DMS53 treated with DMSO at 0.1 percent for 48 hours (cell line): ENCODE measurements at regions not wholly inside any gene's neighbourhood (a gene's known extent, or its start where the extent isn't known, plus 50 kb on each side); places are given as distances from the start of the nearest gene placed in this dataset.
"Not testable (repeated sequence)": the region's sequence is repeated elsewhere in the genome, so short reads cannot be mapped to it uniquely, and the experiment has no call there.

ENCODE experiments used
- DNase-seq: peaks from one replicate; lab custom pipeline; 2025; ENCODE audit not compliant: unreplicated experiment; lab: John Stamatoyannopoulos, UW

DNA sequence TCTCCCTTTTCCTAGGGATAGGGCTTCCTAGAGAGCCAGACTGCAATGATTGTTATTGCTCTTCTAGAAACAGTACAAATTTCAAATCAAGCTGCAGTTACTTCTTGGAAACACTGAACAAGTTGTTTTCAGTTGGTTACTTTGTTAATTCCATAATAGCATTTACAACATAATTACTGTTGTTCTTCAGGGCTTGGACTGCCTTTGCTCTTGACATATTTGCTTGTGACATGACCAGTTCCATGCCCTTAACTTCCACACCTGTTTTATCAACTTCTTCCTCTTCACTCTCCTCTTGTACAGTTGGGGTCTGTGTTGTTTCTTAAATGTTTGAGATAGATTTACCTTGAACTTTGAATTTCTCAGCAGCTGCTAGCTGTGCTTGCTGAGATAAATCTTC is 104.4 kb downstream of the SEC23IP start:
- DNase-seq: no peak

DNA sequence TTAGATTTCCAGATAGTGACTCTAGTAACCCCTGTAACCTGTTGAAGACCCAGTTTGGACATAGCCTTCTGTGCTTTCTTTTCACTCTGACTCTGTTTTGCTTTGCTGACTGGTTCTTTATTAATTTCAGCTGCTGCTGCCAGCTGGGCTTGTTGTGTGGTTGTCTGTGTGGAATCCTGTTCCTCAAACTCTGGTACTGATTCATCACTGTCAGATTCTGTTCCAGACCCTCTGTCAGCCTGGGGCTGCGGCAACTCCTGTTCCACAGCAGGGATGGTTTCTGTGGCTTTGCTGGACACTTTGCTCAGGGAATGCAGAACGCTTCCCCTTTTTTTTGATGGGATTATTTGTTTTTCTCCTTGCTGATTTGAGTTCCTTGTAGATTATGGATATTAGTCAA is 104.9 kb downstream of the SEC23IP start:
- DNase-seq: no peak

DNA sequence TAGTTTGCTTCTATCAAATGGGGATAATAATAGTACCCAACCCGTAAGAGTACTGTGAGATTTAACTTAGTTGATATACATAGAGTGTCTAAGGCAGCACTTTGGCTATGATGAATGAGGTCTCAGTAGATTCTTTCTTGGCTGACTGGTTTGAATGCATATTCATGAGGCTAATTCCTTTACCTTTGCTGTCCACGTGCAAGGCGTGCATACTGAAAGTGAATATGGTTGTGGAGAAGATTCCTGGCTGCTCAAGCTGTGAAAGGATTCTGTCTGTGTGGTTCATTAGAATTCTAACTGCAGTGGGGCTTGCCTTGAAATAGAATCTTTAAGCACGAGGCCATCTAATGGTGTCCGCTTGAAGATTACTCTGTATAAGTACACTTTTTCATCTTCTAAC is 110.3 kb downstream of the SEC23IP start:
- DNase-seq: no peak

DNA sequence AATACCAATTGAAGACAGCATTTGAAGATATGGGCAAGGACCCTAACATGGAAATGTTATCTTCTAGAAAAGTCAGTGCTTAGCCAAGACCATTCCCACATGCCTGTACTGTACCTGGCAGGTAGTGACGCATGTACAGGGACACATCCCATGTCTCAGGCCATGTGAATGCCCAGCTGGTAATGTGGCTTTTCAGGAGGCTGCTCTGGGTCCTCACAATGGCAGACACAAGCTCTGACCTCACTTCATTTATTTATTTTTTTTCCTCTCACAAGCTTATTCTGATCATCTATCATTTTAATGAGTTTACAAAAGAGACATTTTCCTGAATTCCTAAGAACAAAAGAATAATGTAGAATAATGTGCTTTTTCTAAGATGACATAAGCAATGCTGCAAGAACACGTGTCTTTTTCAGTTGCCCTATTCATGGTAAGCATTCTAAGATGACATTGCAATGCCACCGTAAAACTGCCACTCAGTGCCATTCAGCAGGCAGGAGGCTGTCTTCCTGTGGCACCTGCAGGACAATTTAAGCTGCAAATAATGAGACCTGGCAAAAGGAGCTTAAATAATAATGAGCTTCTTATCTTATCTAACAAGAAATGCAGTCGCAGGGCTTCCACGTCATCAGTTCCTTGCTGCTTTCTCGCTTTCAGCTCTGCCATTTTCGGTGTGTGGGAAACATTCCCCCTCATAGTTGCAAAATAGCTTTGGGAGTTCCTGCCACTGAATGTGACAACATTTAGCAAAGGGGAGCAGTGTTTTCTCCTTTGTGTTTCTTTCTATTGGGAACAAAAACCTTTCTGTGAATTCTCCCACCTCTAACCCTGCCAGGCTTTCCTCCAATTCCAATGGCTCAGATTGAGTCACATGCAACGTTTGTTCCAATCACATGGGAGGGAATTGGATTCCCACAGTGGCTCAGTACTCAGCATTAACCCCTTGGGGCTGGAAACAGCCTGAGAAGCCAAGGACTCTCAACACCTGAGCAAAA is 113.0 kb downstream of the SEC23IP start:
- no peak for DNase-seq

DNA sequence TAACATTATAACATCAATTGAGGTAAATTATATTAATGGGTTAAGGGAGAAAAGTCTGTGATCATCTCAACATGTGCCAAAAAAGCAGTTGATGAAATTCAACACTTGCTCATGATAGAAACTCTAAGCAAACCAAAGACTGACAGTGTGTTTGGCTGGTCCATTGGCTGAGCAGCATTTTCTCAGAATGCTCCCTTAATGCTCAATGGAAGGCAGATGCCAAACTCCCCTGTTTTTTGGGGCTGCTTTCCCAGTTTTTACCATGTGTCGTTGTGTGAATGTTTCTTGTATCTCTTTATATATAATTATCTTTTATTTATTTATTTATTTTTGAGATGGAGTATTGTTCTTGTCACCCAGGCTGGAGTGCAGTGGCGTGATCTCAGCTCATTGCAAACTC is 114.7 kb downstream of the SEC23IP start:
- no peak for DNase-seq

DNA sequence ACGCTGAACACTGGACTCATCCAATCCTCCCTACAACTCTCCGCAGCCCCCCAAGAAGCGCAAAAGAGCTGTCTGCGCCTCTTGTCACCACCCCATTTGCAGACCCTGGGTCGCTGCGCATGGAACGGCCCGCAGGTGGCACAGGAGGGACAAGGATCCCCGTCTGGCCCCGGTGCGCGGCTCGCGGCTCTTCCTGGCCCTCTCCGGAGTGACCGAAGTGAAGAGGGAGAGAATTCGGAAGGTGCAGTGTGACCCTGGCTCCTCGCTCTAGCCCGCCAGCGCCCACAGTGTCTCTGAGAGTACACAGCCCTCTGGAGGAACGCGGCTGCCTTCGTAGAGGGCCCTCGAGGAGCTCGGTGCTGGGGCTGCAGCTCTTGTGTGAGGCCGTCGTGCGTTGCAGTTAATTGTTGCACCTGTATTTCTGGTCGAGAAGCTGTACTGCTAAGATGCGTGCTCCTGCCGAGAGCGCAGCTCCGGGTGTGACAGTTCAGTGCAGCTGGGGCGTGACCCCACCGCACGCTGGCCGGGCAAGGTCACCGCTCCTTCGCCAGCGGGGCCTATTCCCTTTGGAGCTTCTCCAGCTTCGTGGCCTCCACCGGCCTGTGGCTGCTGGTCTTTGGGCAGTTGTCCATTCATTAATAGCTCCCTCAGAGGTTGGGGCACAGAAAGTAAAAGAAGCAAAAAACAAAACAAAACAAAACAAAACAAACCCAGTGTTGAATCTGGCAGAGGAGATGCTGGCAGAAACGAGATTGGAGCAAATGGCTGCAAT is 119.0 kb downstream of the SEC23IP start:
- no peak for DNase-seq

DNA sequence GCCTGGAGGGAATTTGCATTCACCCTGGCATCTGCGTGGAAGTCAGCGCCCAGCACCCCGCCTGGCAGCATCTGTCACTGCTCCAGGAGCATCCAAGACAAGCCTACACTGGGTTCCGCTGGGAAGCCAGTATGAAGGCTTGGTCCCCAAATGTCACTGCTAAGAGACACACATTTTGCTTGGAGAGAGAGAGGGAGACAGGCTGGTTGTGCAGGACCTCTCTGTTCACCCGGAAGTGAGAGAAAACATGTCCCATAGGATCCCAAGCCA is 119.5 kb downstream of the SEC23IP start:
- no peak for DNase-seq

DNA sequence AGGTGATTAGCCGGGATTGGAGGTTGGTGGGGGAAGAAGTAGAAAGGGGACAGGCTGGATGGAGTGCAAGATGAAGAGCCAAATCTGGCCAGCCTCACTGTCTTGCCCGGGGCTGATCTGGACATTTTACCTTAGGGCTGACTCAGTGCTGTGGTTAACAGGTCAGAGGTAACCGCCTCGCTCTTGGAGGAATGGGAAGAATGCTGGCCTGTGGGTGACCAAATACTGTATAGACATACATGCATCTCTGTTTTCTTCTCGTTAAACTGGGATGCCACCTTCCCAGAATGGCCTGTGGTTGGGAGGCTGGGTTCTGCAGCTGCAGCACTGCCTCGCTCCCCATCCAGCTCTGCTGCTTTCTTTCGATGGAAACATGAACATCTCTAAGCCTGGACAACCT is 120.0 kb downstream of the SEC23IP start:
- DNase-seq: no peak

DNA sequence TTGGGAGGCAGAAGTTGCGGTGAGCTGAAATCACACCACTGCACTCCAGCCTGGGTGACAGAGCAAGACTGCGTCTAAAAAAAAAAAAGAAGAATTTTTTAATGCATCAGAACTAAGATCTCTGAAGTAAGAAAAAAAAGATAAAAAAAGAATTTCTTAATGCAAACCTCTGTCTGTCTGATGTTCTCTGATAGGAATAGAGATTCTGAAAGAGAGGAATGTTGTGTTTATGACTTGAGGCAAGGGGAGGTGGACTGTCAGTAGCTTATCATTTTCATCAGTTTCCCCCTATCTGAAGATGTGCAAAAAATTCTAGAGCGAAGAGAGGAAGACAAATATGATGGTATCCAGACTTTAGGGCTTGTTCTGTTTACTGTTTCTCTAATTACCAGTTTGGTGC is 121.5 kb downstream of the SEC23IP start:
- no peak for DNase-seq

DNA sequence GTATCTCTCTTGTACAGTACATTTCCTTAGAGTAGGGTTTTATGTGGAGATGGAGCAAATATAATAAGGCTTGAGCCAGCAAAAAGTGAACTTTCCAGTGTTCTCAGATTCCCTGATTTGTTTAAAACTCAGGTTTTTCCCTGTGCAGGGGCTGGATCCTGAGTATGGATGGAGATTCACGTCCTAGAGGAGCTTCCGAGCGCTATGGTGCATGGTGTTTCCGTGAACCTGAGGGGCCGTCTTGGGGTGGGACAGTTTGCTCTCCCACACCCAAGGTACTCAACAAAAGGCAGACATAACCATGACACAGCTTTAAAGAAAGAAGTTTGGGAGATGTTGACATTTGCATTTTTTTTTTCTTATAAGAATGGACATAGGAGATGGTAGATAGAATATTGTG is 122.5 kb downstream of the SEC23IP start:
- no peak for DNase-seq

DNA sequence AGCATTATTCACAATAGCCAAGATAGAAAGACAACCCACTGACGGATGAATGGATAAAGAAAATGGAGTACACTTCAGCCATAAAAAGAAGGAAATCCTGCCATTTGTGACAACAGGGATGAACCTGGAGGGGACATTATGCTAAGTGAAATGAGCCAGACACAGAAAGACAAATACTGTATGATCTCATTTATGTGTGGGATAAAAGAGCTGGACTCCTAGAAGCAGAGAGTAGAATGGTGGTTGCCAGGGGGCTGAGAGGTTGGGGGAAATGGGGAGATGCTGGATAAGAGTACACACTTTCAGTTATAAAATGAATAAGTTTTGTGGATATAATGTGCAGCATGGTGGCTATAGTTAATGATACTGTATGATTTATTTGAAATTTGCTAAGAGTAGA is 124.4 kb downstream of the SEC23IP start:
- DNase-seq: no peak

DNA sequence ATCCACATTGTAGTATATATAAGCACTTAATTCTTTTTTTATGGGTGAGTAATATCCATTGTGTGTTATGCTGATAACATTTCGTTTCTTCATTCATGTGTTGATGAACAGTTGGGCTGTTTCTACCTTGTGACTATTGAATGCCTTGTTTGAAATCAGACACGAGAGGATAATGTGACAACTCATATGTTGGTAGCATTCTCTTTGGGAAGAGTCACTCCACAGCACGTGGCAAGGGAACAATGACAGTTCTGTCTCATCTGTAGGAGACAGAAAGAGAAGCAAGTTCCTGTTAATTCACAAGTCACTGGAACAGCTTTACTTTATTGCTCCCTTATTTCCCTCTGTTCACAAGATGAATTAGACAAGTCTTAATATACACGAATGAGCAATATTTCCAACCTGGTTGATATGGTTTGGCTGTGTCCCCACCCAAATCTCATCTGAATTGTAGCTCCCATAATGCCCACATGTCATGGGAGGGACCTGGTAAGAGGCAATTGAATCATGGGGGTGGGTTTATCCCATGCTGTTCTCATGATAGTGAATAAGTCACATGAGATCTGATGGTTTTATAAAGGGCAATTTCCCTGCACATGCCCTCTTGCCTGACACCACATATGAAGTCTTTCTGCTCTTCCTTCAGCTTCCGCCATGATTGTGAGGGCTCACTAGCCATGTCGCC is 125.3 kb downstream of the SEC23IP start:
- no peak for DNase-seq

DNA sequence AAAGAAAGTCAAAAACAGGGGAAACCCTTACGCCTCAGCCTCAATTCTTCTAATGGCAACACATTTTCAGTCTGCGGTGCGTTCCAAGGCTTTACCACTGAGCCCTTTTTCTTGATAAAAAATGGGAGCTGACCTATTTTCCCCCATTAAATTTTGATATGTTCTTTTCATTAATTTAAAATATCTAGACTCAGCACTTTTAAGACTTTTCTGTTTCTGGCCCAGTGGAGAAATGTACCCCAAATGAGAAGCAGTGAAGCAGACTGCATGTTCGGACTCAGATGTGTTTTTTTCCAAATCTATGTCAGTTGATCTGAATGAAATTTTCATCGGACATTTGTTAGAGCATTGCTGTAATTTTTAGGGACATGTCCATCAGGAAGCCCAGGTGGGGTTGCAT is 126.2 kb downstream of the SEC23IP start:
- DNase-seq: no peak

DNA sequence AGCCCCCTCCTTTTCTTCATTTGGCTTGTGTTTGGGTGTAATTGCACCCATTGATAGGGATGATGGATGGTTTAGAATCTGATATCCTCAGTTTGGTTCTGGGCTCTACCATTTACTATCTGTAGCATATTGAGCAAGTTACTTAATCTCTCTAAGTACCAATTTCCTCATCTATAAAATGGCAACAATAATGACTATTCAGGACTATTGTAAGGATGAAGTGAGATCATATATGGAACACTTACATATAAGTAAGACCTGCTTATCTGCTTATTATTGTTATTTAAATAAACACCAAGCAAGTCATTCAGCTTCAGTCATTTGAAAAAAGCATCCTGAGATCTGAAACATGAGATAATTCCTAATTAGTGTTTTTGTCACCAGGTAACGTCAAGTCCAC is 127.0 kb downstream of the SEC23IP start:
- no peak for DNase-seq

DNA sequence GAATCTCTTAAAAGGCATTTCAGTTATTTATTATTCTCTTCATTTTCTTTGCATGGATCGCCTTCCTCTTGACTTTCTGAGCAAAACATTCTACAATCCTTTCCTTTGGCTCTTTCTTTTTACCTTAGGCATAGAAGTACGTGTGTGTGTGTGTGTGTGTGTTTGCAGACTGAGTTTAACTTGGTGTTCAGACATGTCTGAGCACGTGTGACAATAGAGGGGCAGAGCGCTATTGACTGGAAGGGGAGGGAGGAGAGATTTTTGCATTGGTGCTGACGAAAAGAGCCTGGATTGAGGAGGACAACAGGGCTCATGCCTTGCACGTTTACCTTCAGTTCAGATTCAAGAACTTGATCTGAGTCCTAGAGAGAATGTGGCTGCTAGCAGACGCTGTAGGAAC is 129.8 kb downstream of the SEC23IP start:
- no peak for DNase-seq

DNA sequence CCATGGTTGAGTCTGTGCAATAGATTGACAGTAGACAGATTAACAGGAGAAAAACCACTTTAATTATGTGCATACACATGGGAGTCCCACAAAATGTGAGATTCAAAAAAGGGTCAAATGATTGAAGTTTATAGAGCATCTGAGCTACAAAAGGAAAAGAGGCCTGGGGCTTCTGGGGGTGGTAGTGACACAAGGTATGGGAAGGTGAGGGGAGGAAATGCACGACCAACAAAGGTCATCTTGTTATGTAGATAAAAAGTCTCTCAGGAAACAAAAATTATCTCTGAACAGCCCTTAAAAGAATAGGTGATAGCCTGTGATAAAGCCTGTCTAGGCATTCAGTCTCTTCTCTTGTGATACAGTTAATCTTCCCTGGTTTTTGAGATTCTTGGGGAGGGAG is 141.7 kb downstream of the SEC23IP start:
- DNase-seq: no peak

DNA sequence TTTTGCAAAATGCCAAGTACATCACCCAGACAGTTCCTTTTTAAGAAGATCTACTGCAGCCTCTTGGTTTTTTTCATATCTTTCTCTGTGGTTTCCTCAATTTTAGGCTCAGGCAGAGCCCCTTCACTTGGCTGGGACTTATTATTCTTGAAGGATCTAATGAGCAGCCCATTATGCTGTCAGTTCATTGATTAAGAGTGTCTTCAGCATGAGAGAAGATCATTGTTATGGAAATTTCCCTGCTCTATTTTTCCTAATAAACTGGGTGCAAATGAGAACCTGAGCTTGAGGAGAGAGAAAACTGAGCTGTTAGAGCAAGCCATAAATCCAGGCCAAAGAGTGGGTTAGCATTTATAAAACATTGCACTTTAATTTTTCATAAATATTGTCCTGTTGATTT is 146.5 kb downstream of the SEC23IP start:
- DNase-seq: no peak

DNA sequence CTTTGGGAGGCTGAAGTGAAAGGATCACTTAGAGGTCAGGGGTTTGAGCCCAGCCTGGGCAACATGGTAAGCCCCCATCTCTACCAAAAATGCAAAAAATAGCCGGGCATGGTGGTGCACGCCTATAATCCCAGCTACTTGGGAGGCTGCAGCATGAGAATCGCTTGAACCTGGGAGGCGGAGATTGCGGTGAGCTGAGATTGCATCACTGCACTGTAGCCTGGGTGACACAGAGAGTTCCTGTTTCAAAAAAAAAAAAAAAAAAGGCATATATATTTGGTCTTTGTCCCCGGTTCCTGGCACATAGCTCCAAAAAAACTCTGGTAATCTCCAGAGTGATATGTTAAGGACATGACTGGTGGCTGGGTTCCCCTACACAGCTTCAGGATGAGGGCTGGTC is 147.3 kb downstream of the SEC23IP start:
- no peak for DNase-seq

DNA sequence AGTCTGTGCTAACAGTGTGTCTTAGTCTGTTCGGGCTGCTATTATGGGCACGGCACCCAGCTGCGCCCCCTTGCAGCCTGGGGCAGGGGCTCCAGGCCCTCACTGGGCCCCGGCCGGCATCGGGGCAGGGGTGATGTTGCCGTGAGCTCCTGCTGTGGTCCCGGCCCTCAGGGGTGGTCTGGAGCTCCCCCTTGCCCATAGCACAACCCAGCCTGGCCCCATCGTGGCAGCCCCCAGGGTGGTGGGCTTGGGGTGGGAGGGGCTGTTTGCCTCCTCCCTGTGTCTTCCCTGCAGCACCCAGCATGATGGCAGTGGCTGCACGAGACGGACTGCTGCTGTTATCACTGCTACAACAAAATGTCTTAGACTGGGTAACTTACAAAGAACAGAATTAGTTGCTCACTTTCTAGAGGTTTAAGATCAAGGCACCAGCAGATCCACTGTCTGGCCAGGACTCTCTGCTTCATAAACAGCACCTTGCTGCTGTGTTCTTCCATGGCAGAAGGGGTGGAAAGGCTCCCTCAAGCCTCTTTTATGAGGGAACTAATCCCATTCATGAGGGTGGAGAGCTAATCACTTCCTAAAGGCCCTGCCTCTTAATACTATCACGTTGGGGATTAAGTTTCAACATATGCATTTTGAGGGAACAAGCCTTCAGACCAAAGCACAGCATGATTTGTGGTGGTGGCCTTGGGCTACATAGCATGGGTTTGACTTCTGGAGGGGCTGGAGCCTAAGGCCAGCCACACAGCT is 149.5 kb downstream of the SEC23IP start:
- DNase-seq: no peak

DNA sequence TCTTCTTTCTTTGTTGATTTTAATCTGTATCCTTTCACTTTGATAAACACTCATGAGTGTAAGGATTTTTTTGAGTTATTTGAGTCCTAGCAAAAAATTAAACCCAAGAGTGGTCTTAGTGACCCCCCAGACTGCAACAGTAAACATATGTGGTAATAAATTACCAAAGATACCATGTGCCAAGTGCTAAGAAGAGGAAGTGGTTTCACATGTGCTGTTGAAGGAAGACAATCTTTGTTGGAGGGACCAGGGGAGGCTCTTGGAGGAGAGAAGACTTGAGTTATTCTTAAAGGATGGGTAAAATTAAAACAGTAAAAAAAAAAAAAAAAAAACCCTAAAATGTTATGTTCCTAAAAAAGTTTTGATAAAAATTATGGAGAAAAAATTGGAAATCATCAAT is 150.2 kb downstream of the SEC23IP start:
- no peak for DNase-seq

DNA sequence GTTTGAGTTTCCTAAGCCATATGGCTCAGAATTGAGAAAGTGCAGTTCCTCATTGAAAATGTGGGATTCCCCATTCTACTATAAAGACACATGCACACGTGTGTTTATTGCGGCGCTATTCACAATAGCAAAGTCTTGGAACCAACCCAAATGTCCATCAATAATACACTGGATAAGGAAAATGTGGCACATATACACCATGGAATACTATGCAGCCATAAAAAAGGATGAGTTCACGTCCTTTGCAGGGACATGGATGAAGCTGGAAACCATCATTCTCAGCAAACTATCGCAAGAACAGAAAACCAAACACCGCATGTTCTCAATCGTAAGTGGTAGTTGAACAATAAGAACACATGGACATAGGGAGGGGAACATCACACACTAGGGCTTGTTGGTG is 154.8 kb downstream of the SEC23IP start:
- DNase-seq: not testable (repeated sequence)
